ENCODE measurements at regions not wholly inside any gene's neighbourhood (a gene's known extent, or its start where the extent isn't known, plus 50 kb on each side); places are given as distances from the start of the nearest gene placed in this dataset.
"Not testable (repeated sequence)": the region's sequence is repeated elsewhere in the genome, so short reads cannot be mapped to it uniquely, and the experiment has no call there.

GRCh38 chr12:78301282-78301681 is 470.6 kb downstream of the NAV3 start:
- TF ChIP-seq CTCF (IDR thresholded peaks at IDR 0.05); ZFX (IDR thresholded peaks at IDR 0.05; ENCODE audit: borderline replicate concordance): not testable (repeated sequence)

Data from 22Rv1 (cell line).